ENCODE measurements at regions not wholly inside any gene's neighbourhood (a gene's known extent, or its start where the extent isn't known, plus 50 kb on each side); places are given as distances from the start of the nearest gene placed in this dataset.

- no peaks in the 10 kb centered on the region for H3K9me3 ChIP-seq
- Mint-ChIP-seq H3K4me1 (no peaks in the 10 kb centered on the region), H3K4me3 (no peak overlapping the region), H3K27me3 (peaks cover 0 to 8% of the 10 kb centered on the region in 2 donors), H3K27ac (no peak overlapping the region), H3K9me3 (peaks cover 0 to 6% (median 5%) of the 10 kb centered on the region in 3 donors), H3K36me3 (no peaks in the 10 kb centered on the region)
- CTCF ChIA-PET: no interaction called here
- H3K27me3 ChIP-seq (replicated peaks in 1 of 2; ENCODE audit: control insufficient read depth in 2 of 2, extremely low read depth in 1 of 2, insufficient read depth in 2 of 2, low read length in 1 of 2): peaks cover 0 to 2% of the 10 kb centered on the region in 2 experiments
- DNase-seq (no peak), ATAC-seq (replicated peaks in 1 of 4) (no peak)
- no peaks in the 10 kb centered on the region for H3K36me3 ChIP-seq (ENCODE audit: control insufficient read depth in 2 of 2, extremely low read depth in 1 of 2, insufficient read depth in 1 of 2, low read length in 1 of 2)
- 74% methylated on average over 11 of the region's 15 CpGs for WGBS (ENCODE audit: insufficient coverage)
- H3K27ac ChIP-seq (ENCODE audit: low read length): no peak overlapping the region
- H3K4me1 ChIP-seq (ENCODE audit: control insufficient read depth in 1 of 2, extremely low read depth in 1 of 2, insufficient read depth in 2 of 2, low read length in 2 of 2): no peaks in the 10 kb centered on the region
- POLR2A ChIA-PET: no interaction called here
- H3K4me3 ChIP-seq (ENCODE audit: control insufficient read depth in 1 of 2, extremely low read depth in 1 of 2, low read length in 1 of 2): no peak overlapping the region
Measured at GRCh38 chr10:130689743-130690626, 553.8 kb downstream of the GLRX3 start.

DNA sequence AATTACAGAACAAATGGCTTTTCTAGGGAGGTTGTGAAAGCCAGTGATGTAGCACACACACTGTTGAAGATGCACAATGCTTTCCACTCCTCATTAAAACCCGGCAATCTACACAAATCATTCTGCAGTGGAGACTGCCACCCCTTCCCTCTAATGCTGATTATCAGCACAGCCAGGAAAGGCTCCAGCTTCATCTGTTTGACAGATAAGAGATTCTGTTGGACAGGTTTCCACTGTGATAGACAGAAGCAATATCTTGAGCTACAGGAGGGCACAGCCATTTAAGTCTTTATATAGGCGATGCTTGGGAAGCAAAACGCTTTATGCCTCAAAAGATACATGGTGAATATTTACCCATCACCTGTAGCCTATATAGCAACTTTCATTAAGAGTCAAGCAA is 555.6 kb downstream of the GLRX3 start:
- Mint-ChIP-seq H3K9me3 (peaks cover 0 to 3% (median 0%) of the 10 kb centered on the region in 3 donors), H3K36me3 (no peaks in the 10 kb centered on the region), H3K4me3 (no peak overlapping the region), H3K27ac (no peak overlapping the region), H3K27me3 (peaks cover 0 to 8% of the 10 kb centered on the region in 2 donors), H3K4me1 (no peaks in the 10 kb centered on the region)
- POLR2A ChIA-PET: no interaction called here
- H3K36me3 ChIP-seq (ENCODE audit: control insufficient read depth in 2 of 2, extremely low read depth in 1 of 2, insufficient read depth in 1 of 2, low read length in 1 of 2): no peaks in the 10 kb centered on the region
- no peaks in the 10 kb centered on the region for H3K27me3 ChIP-seq (replicated peaks in 1 of 2; ENCODE audit: control insufficient read depth in 2 of 2, extremely low read depth in 1 of 2, insufficient read depth in 2 of 2, low read length in 1 of 2)
- ATAC-seq (replicated peaks in 1 of 4) (no peak), DNase-seq (no peak)
- no peak overlapping the region for H3K4me3 ChIP-seq (ENCODE audit: control insufficient read depth in 1 of 2, extremely low read depth in 1 of 2, low read length in 1 of 2)
- no peaks in the 10 kb centered on the region for H3K4me1 ChIP-seq (ENCODE audit: control insufficient read depth in 1 of 2, extremely low read depth in 1 of 2, insufficient read depth in 2 of 2, low read length in 2 of 2)
- no peaks in the 10 kb centered on the region for H3K9me3 ChIP-seq
- CTCF ChIA-PET: no interaction called here
- 89% methylated on average over 2 of the region's 3 CpGs for whole genome bisulfite sequencing (ENCODE audit: insufficient coverage)
- no peak overlapping the region for H3K27ac ChIP-seq (ENCODE audit: low read length)

- Histone ChIP-seq H3K4me1 (ENCODE audit: control insufficient read depth in 1 of 2, extremely low read depth in 1 of 2, insufficient read depth in 2 of 2, low read length in 2 of 2) (no peaks in the 10 kb centered on the region), H3K9me3 (no peaks in the 10 kb centered on the region), H3K27ac (ENCODE audit: low read length) (no peak overlapping the region), H3K36me3 (ENCODE audit: control insufficient read depth in 2 of 2, extremely low read depth in 1 of 2, insufficient read depth in 1 of 2, low read length in 1 of 2) (no peaks in the 10 kb centered on the region), H3K4me3 (ENCODE audit: control insufficient read depth in 1 of 2, extremely low read depth in 1 of 2, low read length in 1 of 2) (no peak overlapping the region), H3K27me3 (replicated peaks in 1 of 2; ENCODE audit: control insufficient read depth in 2 of 2, extremely low read depth in 1 of 2, insufficient read depth in 2 of 2, low read length in 1 of 2) (no peaks in the 10 kb centered on the region)
- ATAC-seq (replicated peaks in 1 of 4) (no peak), DNase-seq (no peak)
- ChIA-PET POLR2A (no interaction called here), CTCF (no interaction called here)
- no peaks in the 10 kb centered on the region for H3K4me1 Mint-ChIP-seq
- peaks cover 0 to 13% of the 10 kb centered on the region in 2 donors for H3K27me3 Mint-ChIP-seq
- H3K9me3 Mint-ChIP-seq: peaks cover 0 to 3% (median 0%) of the 10 kb centered on the region in 3 donors
- no peak overlapping the region for H3K4me3 Mint-ChIP-seq
- H3K27ac Mint-ChIP-seq: no peak overlapping the region
- no peaks in the 10 kb centered on the region for H3K36me3 Mint-ChIP-seq
- WGBS (ENCODE audit: insufficient coverage): 86% methylated on average over 9 of the region's 9 CpGs
Measured at GRCh38 chr10:130696870-130697269, 560.7 kb downstream of the GLRX3 start.

GRCh38 chr10:130707389-130707979 is 571.3 kb downstream of the GLRX3 start:
- Mint-ChIP-seq H3K36me3 (no peaks in the 10 kb centered on the region), H3K27ac (no peak overlapping the region), H3K9me3 (peaks cover 0 to 4% (median 0%) of the 10 kb centered on the region in 3 donors), H3K4me3 (no peak overlapping the region), H3K4me1 (no peaks in the 10 kb centered on the region), H3K27me3 (peaks cover 4 to 9% of the 10 kb centered on the region in 2 donors)
- Histone ChIP-seq H3K4me1 (ENCODE audit: control insufficient read depth in 1 of 2, extremely low read depth in 1 of 2, insufficient read depth in 2 of 2, low read length in 2 of 2) (no peaks in the 10 kb centered on the region), H3K36me3 (ENCODE audit: control insufficient read depth in 2 of 2, extremely low read depth in 1 of 2, insufficient read depth in 1 of 2, low read length in 1 of 2) (no peaks in the 10 kb centered on the region), H3K27ac (ENCODE audit: low read length) (no peak overlapping the region), H3K4me3 (ENCODE audit: control insufficient read depth in 1 of 2, extremely low read depth in 1 of 2, low read length in 1 of 2) (no peak overlapping the region), H3K9me3 (no peaks in the 10 kb centered on the region), H3K27me3 (replicated peaks in 1 of 2; ENCODE audit: control insufficient read depth in 2 of 2, extremely low read depth in 1 of 2, insufficient read depth in 2 of 2, low read length in 1 of 2) (peaks cover 0 to 11% of the 10 kb centered on the region in 2 experiments)
- CTCF ChIA-PET: no interaction called here
- POLR2A ChIA-PET: no interaction called here
- DNase-seq (no peak), ATAC-seq (replicated peaks in 1 of 4) (no peak)
- 84% methylated on average over 6 of the region's 7 CpGs for WGBS (ENCODE audit: insufficient coverage)

- no peak overlapping the region for H3K4me3 Mint-ChIP-seq
- Histone ChIP-seq H3K36me3 (ENCODE audit: control insufficient read depth in 2 of 2, extremely low read depth in 1 of 2, insufficient read depth in 1 of 2, low read length in 1 of 2) (no peaks in the 10 kb centered on the region), H3K27ac (ENCODE audit: low read length) (no peak overlapping the region), H3K27me3 (replicated peaks in 1 of 2; ENCODE audit: control insufficient read depth in 2 of 2, extremely low read depth in 1 of 2, insufficient read depth in 2 of 2, low read length in 1 of 2) (peaks cover 0 to 6% of the 10 kb centered on the region in 2 experiments), H3K9me3 (no peaks in the 10 kb centered on the region), H3K4me1 (ENCODE audit: control insufficient read depth in 1 of 2, extremely low read depth in 1 of 2, insufficient read depth in 2 of 2, low read length in 2 of 2) (no peaks in the 10 kb centered on the region), H3K4me3 (ENCODE audit: control insufficient read depth in 1 of 2, extremely low read depth in 1 of 2, low read length in 1 of 2) (no peak overlapping the region)
- H3K36me3 Mint-ChIP-seq: no peaks in the 10 kb centered on the region
- ChIA-PET POLR2A (no interaction called here), CTCF (no interaction called here)
- no peak overlapping the region for H3K27ac Mint-ChIP-seq
- DNase-seq: no peak
- H3K4me1 Mint-ChIP-seq: no peaks in the 10 kb centered on the region
- 92% methylated on average over 18 of the region's 18 CpGs for WGBS (ENCODE audit: insufficient coverage)
- peaks cover 6 to 13% of the 10 kb centered on the region in 2 donors for H3K27me3 Mint-ChIP-seq
- no peak for ATAC-seq (replicated peaks in 1 of 4)
- H3K9me3 Mint-ChIP-seq: peaks cover 0 to 4% (median 0%) of the 10 kb centered on the region in 3 donors
Measured at GRCh38 chr10:130708465-130709070, 572.4 kb downstream of the GLRX3 start.

- no peak overlapping the region for H3K4me3 Mint-ChIP-seq
- ChIA-PET POLR2A (no interaction called here), CTCF (no interaction called here)
- Histone ChIP-seq H3K36me3 (ENCODE audit: control insufficient read depth in 2 of 2, extremely low read depth in 1 of 2, insufficient read depth in 1 of 2, low read length in 1 of 2) (no peaks in the 10 kb centered on the region), H3K4me3 (ENCODE audit: control insufficient read depth in 1 of 2, extremely low read depth in 1 of 2, low read length in 1 of 2) (no peak overlapping the region), H3K27me3 (replicated peaks in 1 of 2; ENCODE audit: control insufficient read depth in 2 of 2, extremely low read depth in 1 of 2, insufficient read depth in 2 of 2, low read length in 1 of 2) (peaks cover 0 to under 1% of the 10 kb centered on the region in 2 experiments), H3K9me3 (no peaks in the 10 kb centered on the region), H3K4me1 (ENCODE audit: control insufficient read depth in 1 of 2, extremely low read depth in 1 of 2, insufficient read depth in 2 of 2, low read length in 2 of 2) (no peaks in the 10 kb centered on the region), H3K27ac (ENCODE audit: low read length) (no peak overlapping the region)
- H3K27ac Mint-ChIP-seq: no peak overlapping the region
- peaks cover 3 to 13% of the 10 kb centered on the region in 2 donors for H3K27me3 Mint-ChIP-seq
- H3K36me3 Mint-ChIP-seq: no peaks in the 10 kb centered on the region
- DNase-seq: no peak
- 8% methylated on average over 1 of the region's 2 CpGs for WGBS (ENCODE audit: insufficient coverage)
- H3K9me3 Mint-ChIP-seq: peaks cover 0 to 4% (median 0%) of the 10 kb centered on the region in 3 donors
- ATAC-seq (replicated peaks in 1 of 4): no peak
- H3K4me1 Mint-ChIP-seq: no peaks in the 10 kb centered on the region
Measured at GRCh38 chr10:130709415-130709814, 573.2 kb downstream of the GLRX3 start.

Data from T-cell (primary cell).